Progenitor cell of endocrine pancreas (in vitro differentiated cells): ENCODE measurements at regions not wholly inside any gene's neighbourhood (a gene's known extent, or its start where the extent isn't known, plus 50 kb on each side); places are given as distances from the start of the nearest gene placed in this dataset.

ENCODE experiments used
- DNase-seq: peaks from one replicate; pipeline ENCODE4 v3.0.0; 2021; ENCODE audit warnings: low spot score; ENCODE audit not compliant: unreplicated experiment
- H3K27ac Mint-ChIP-seq: 2 replicates; pipeline ENCODE4 v1.8.0; 2021; ENCODE audit warnings: mild to moderate bottlenecking, moderate library complexity, mixed read lengths
- H3K27me3 Mint-ChIP-seq: 2 replicates; pipeline ENCODE4 v1.8.0; 2021; ENCODE audit warnings: mixed read lengths
- H3K36me3 Mint-ChIP-seq: 2 replicates; pipeline ENCODE4 v1.8.0; 2022; ENCODE audit warnings: mixed read lengths; ENCODE audit not compliant: insufficient read depth
- H3K4me1 Mint-ChIP-seq: 2 replicates; pipeline ENCODE4 v1.8.0; 2021; ENCODE audit warnings: low read depth, mixed read lengths
- H3K4me3 Mint-ChIP-seq: 2 replicates; pipeline ENCODE4 v1.8.0; 2021; ENCODE audit warnings: low read depth, mild to moderate bottlenecking, moderate library complexity, mixed read lengths
- H3K9me3 Mint-ChIP-seq: 2 replicates; pipeline ENCODE4 v1.8.0; 2021; ENCODE audit warnings: low read depth, mixed read lengths
- CTCF ChIP-seq: fragments of 200-600 bp; sonication (generic); IDR thresholded peaks from one replicate; pipeline ENCODE4 v1.5.0; 2021; ENCODE audit warnings: antibody characterized with exemption, mild to moderate bottlenecking; ENCODE audit not compliant: unreplicated experiment

- Mint-ChIP-seq H3K27ac (no peak overlapping the region), H3K9me3 (peaks cover 3% of the 10 kb centered on the region), H3K36me3 (no peaks in the 10 kb centered on the region), H3K4me3 (no peak overlapping the region), H3K27me3 (no peaks in the 10 kb centered on the region), H3K4me1 (no peaks in the 10 kb centered on the region)
- no peak for DNase-seq
- TF ChIP-seq CTCF: no peak
Observed at GRCh38 chr9:103533318-103533717, 538.2 kb downstream of the CYLC2 start.

- Mint-ChIP-seq H3K4me1 (no peaks in the 10 kb centered on the region), H3K27ac (no peak overlapping the region), H3K4me3 (no peak overlapping the region), H3K9me3 (peaks cover 9% of the 10 kb centered on the region), H3K36me3 (no peaks in the 10 kb centered on the region), H3K27me3 (peaks cover 2% of the 10 kb centered on the region)
- DNase-seq: no peak
- TF ChIP-seq CTCF: no peak
Observed at GRCh38 chr9:103537426-103537825, 542.3 kb downstream of the CYLC2 start.

GRCh38 chr9:103545260-103545659 lies 548.8 kb upstream of the SMC2 start:
- Mint-ChIP-seq H3K27ac (no peak overlapping the region), H3K4me3 (no peak overlapping the region), H3K9me3 (no peaks in the 10 kb centered on the region), H3K27me3 (peaks cover 2% of the 10 kb centered on the region), H3K4me1 (peaks cover 4% of the 10 kb centered on the region), H3K36me3 (no peaks in the 10 kb centered on the region)
- DNase-seq: no peak
- TF ChIP-seq CTCF: no peak

GRCh38 chr9:103552712-103553111 lies 541.4 kb upstream of the SMC2 start:
- Mint-ChIP-seq H3K4me3 (no peak overlapping the region), H3K36me3 (no peaks in the 10 kb centered on the region), H3K27me3 (no peaks in the 10 kb centered on the region), H3K27ac (no peak overlapping the region), H3K9me3 (peaks cover 4% of the 10 kb centered on the region), H3K4me1 (no peaks in the 10 kb centered on the region)
- DNase-seq: no peak
- no peak for TF ChIP-seq CTCF

GRCh38 chr9:103574056-103574455 lies 520.1 kb upstream of the SMC2 start:
- no peak for DNase-seq
- Mint-ChIP-seq H3K27ac (no peak overlapping the region), H3K4me3 (no peak overlapping the region), H3K4me1 (no peaks in the 10 kb centered on the region), H3K9me3 (peaks cover 14% of the 10 kb centered on the region), H3K27me3 (no peaks in the 10 kb centered on the region), H3K36me3 (no peaks in the 10 kb centered on the region)
- no peak for TF ChIP-seq CTCF

- H3K9me3 Mint-ChIP-seq: peaks cover 16% of the 10 kb centered on the region
- H3K4me3 Mint-ChIP-seq: no peak overlapping the region
- peaks cover 10% of the 10 kb centered on the region for H3K4me1 Mint-ChIP-seq
- H3K27ac Mint-ChIP-seq: no peak overlapping the region
- DNase-seq: no peak
- no peaks in the 10 kb centered on the region for H3K27me3 Mint-ChIP-seq
- TF ChIP-seq CTCF: no peak
- no peaks in the 10 kb centered on the region for H3K36me3 Mint-ChIP-seq
Observed at GRCh38 chr9:103586721-103587120, 507.4 kb upstream of the SMC2 start.
